ENCODE measurements at regions not wholly inside any gene's neighbourhood (a gene's known extent, or its start where the extent isn't known, plus 50 kb on each side); places are given as distances from the start of the nearest gene placed in this dataset.
"Not testable (repeated sequence)": the region's sequence is repeated elsewhere in the genome, so short reads cannot be mapped to it uniquely, and the experiment has no call there.

DNA sequence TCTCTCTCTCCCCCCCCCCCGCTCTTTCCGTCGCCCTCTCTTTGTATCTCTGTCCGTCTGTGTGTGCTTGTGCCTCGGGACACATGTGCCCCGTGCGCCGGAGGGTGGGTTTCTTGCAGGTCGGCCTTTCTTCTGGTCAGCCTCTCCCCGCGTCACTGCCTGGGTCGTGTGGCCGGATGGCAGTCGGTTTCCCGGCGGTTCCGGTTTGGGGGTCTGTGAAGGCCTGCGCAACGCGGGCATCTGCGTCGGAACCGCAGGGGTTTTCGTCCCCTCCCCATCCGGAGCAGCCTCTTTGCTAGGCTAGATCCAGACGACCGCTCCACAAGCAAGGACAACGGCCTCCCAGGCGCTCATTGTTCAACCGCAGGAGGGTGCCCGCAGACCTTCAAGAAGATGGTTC lies 1398.6 kb upstream of the PCDH10 start:
- intact Hi-C loops (cut with DNase I), result not testable (repeated sequence)

DNA sequence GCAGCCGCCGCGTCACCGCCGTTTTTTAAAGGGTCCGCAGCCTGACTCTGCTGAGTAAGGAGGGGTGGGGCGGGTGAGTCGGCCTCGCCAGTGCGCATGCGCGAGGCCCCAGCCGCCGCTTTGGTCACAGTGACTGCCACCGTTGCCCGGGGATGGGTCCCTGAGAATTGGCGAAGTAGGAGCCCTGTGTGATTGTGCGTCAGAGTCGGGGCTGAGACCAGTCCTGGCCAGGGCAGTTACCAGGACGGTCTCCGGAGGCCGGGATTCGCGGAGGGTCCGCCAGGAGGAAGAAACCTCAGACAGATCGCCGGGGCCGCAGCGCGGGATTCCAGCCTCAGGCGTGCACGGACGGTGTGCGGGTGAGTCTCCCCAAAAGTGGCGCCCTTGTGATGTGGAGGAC lies 1386.9 kb upstream of the PCDH10 start:
- H3K27me3 ChIP-seq; H3K27ac ChIP-seq; H3K36me3 ChIP-seq; intact Hi-C loops (cut with DNase I); H3K4me1 ChIP-seq; DNase-seq; H3K4me3 ChIP-seq: not testable (repeated sequence)
- no CpG with 5 or more reads among the region's 35 CpGs for WGBS, 2 donors
- peaks cover 0 to 10% (median 0%) of the 10 kb centered on the region in 3 donors for H3K9me3 ChIP-seq

More for the DNA sequence above, 1398.6 kb upstream of the PCDH10 start:
- not testable (repeated sequence) for H3K36me3 ChIP-seq, H3K4me3 ChIP-seq, H3K27me3 ChIP-seq, H3K27ac ChIP-seq, H3K4me1 ChIP-seq, DNase-seq
- WGBS, 2 donors, result 73 to 92% methylated on average over 3 to 25 of the region's 31 CpGs
- H3K9me3 ChIP-seq, result peaks cover 0 to 13% (median 0%) of the 10 kb centered on the region in 3 donors

DNA sequence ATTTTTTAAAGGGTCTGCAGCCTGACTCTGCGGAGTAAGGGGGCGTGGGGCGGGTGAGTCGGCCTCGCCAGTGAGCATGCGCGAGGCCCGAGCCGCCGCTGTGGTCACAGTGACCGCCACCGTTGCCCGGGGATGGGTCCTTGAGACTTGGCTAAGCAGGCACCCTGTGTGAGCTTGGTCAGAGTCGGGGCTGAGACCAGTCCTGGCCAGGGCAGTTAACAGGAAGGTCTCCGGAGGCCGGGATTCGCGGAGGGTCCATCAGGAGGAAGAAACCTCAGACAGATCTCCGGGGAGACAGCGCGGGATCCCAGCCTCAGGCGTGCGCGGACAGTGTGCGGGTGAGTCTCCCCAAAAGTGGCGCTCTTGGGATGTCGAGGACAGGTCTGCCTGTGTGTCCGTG lies 1384.4 kb upstream of the PCDH10 start:
- intact Hi-C loops (cut with DNase I), result no loop called here
- Histone ChIP-seq H3K27me3 (no peaks in the 10 kb centered on the region), H3K4me3 (no peak overlapping the region), H3K9me3 (peaks cover 0 to 10% (median 0%) of the 10 kb centered on the region in 3 donors), H3K27ac (no peak overlapping the region), H3K36me3 (no peaks in the 10 kb centered on the region), H3K4me1 (no peaks in the 10 kb centered on the region)
- DNase-seq, result no peak
- TF ChIP-seq POLR2A (IDR thresholded peaks at IDR 0.05), result no peak
- TF ChIP-seq, protein P1, sequence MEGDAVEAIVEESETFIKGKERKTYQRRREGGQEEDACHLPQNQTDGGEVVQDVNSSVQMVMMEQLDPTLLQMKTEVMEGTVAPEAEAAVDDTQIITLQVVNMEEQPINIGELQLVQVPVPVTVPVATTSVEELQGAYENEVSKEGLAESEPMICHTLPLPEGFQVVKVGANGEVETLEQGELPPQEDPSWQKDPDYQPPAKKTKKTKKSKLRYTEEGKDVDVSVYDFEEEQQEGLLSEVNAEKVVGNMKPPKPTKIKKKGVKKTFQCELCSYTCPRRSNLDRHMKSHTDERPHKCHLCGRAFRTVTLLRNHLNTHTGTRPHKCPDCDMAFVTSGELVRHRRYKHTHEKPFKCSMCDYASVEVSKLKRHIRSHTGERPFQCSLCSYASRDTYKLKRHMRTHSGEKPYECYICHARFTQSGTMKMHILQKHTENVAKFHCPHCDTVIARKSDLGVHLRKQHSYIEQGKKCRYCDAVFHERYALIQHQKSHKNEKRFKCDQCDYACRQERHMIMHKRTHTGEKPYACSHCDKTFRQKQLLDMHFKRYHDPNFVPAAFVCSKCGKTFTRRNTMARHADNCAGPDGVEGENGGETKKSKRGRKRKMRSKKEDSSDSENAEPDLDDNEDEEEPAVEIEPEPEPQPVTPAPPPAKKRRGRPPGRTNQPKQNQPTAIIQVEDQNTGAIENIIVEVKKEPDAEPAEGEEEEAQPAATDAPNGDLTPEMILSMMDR (IDR thresholded peaks at IDR 0.05), result no peak
- WGBS, 2 donors, result 94 to 96% methylated on average over 11 to 13 of the region's 28 CpGs

DNA sequence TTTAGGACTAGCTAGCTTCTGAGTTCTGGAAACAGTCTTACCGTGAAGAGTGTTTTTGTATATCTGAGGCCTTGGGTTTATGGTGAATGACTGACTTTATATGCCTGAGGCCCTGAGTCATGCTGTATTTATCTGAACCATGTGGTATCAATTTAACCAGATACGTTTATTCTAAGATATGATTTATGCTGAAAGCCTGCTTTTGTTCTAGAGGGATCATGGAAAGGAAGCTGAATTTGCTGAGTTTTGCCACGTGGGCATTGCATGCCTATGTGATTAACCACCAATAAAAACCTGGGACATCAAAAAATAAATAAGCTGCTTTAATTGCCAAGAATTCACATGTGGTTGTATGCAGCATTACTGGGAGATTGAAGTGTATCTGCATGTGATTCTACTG lies 1374.7 kb upstream of the PCDH10 start:
- H3K4me3 ChIP-seq; H3K27me3 ChIP-seq; H3K9me3 ChIP-seq; H3K27ac ChIP-seq; DNase-seq; H3K4me1 ChIP-seq; intact Hi-C loops (cut with DNase I); H3K36me3 ChIP-seq: not testable (repeated sequence)
- 9% methylated on average over 3 of the region's 3 CpGs for WGBS, 2 donors

DNA sequence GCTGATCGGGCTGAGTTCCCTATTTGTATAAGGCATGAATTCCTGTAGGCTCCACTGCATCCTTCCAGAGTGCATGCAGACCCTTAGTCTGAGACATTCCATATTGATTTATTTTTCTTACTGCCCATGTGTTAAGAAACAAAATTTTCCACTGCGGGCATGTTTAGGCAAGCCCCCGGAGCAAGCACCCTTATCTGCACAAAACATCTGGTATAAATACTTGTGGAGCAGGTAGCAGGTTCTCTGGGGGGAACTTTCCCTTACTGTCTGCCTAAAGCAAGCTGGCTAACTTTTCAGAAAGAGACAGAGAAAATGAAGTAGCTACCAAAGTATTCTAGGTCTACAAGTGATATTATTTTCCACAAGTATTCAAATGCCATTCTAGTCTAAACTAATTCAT lies 1338.5 kb upstream of the PCDH10 start:
- H3K36me3 ChIP-seq; H3K27me3 ChIP-seq; H3K4me1 ChIP-seq; intact Hi-C loops (cut with DNase I); H3K4me3 ChIP-seq; H3K9me3 ChIP-seq; DNase-seq; H3K27ac ChIP-seq: not testable (repeated sequence)
- 20 to 29% methylated on average over 3 of the region's 3 CpGs for WGBS, 2 donors

Small RNA genes lying in the stretch of these regions (small RNA-seq; reads per million reads assigned to genes)
- 0 reads per million in 4 donors for gene AC105424.1
- gene RF00156, result 0 to 0.09 (median 0) reads per million in 4 donors
- 0 reads per million in 4 donors for gene RN7SL205P
- 0 reads per million in 4 donors for gene RNU6-224P
